HG02852 (cell line): ENCODE measurements at regions not wholly inside any gene's neighbourhood (a gene's known extent, or its start where the extent isn't known, plus 50 kb on each side); places are given as distances from the start of the nearest gene placed in this dataset.

ENCODE experiments used
- ATAC-seq: cut with Tn5 transposase; IDR thresholded peaks from one replicate; pipeline ENCODE4 v1.9.1; 2021; ENCODE audit warnings: mild to moderate bottlenecking, moderate library complexity; ENCODE audit not compliant: unreplicated experiment

- no peak for ATAC-seq
These were observed 158.1 kb upstream of the NREP start for GRCh38 chr5:111914966-111915636.

- ATAC-seq: no peak
These were observed 145.4 kb upstream of the NREP start for GRCh38 chr5:111902436-111902835.

GRCh38 chr5:111901296-111901695 is 144.3 kb upstream of the NREP start:
- no peak for ATAC-seq

DNA sequence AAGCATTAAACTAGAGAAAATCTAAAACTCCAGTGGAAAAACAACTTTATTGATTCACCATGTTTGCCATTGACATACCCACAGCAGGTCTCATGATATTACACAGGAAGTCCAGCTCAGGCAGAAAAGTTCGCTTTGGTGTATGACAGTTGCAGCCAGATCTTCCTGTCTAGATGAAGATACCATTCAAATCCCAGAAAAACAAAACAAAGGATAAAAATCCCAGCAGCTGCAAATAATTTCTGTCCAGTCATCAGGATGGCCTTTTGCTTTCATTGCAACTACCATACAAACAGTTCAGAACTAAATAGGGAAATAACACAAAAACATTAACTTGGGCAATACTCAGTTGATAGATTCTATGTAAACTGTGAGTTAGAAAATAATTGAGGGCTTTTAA is 136.0 kb upstream of the NREP start:
- no peak for ATAC-seq

- no peak for ATAC-seq
These were observed 130.7 kb upstream of the NREP start for GRCh38 chr5:111887706-111888105.

DNA sequence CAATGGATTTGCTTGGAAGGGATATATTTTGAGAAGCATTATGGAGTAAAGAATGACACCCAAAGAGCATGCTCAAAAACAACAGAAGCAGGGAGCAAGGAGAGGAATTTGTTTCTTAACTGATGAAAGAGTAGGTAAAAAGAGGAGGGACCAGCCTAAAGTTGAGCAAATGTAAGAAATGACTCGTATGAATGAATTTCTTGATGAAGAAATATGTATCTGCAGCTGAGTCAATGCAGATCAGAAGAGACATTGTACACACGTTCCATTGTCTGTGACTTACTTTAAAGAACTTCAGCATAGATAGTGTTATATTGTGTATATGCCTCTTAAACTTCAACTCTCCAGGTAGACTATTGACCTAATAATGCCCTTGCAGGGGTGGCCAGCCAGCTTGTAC is 112.7 kb upstream of the NREP start:
- no peak for ATAC-seq

DNA sequence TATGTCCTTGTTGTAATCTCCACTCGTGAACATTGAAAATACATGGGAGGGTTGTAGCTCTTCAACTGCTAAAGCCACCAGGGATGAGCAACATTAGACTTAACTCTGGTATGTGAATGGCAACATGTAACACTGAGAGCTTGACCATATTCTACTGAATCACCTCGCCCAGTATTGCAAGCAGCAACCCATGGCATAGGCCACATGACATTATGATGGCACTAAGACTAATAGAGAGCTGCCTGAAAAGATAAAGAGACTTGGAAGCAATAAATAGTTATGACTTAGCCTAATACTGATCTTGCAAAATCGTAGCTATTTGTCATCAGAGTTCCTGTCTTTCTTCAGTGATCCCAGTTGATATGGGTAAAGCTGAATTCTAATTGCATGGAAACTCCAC is 108.4 kb upstream of the NREP start:
- ATAC-seq: no peak

- no peak for ATAC-seq
These were observed 106.8 kb upstream of the NREP start for GRCh38 chr5:111863801-111864200.

- ATAC-seq: no peak
These were observed 102.7 kb upstream of the NREP start for GRCh38 chr5:111859533-111860270.

- ATAC-seq: no peak
These were observed 102.0 kb upstream of the NREP start for GRCh38 chr5:111859031-111859430.

GRCh38 chr5:111857623-111858022 is 100.6 kb upstream of the NREP start:
- ATAC-seq: no peak

DNA sequence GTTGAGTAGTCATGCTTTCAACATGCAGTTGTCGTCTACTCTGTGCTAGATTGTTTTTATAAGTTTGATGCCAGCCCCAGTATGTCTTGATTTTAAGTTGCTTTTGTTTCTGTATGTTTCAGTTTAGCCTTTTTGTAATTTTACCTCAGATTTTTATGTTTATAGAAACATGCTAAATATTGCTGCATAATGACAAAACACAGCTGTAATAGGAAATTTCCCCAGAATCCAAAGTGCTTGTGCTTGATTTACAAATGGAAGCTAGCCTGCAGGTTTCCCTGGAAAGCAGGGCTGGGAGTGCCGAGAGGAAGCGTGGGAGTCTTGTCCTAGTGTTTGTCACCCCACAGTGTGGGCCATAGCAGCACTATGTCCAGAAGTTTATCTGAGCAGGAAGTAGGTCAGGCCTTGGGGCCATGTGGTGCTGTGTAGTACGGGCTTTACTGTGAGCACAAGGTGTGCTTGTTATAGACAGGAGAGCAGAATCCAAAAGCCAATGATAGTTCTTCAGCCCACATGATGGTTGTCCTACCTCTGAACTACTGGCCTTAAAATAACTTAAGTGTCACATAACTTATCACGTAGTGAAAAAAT is 100.0 kb upstream of the NREP start:
- no peak for ATAC-seq

GRCh38 chr5:111855356-111855755 is 98.4 kb upstream of the NREP start:
- ATAC-seq: no peak

- no peak for ATAC-seq
These were observed 97.2 kb upstream of the NREP start for GRCh38 chr5:111854186-111854585.

- ATAC-seq: peak; percentile 77
These were observed 96.8 kb upstream of the NREP start for GRCh38 chr5:111853748-111854147.

DNA sequence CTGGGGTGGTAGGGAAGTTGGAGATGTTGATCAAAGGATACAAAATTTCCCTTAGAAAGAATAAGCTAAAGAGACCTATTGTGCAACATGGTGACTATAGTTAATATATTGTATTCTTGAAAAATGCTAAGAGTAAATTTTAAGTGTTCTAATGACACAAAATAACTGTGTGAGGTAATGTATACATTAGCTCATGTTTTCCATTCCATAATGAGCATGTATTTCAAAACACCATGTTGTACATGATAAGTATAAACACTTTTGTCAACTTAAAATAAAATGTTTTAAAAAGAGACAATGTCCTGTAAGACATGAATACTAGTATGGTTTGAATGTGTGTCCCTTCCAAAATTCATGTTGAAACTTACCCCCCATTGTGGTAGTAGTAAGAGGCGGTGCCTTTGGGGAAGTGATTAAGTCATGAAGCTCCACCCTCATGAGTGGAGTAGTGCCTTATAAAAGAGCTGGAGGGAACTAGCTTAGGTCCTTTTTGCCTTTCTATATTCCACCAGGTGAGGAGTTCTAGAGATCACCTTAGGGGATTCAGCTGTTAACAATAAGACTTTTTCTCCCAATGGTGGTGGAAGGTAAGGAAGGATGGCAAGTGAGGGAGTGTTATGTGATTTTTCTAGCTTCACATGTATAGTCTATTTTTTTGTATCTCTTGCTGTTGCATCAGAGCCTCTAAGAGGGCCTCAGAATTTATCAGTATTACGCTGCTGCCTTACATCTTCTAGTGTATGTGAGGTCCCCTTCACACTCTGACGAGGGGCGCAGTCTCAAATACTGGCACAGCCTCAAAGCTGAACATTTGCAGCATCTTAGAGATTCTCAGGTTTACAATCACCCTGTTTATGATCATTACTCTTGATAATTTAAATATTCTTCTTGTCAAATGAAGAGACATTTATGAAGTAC is 94.9 kb upstream of the NREP start:
- no peak for ATAC-seq

DNA sequence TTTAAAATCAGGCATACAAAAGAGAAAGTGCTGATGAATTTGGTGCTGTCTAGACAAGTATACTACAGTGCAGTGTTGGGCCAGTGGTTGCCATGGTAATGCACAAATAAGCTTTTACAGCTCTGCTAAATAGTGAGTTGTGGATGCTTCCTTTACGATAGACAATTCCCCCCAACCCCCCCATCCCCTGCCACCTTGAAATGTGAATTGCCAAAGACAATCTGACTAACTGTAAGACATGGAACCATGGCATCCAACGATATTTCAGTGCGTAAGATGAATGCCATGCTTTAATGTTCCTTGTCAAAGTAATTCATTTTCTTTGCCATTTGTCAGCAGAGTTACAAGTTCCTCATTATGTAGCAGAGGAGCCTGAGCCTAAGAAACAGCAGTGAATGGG is 91.5 kb upstream of the NREP start:
- ATAC-seq: no peak

DNA sequence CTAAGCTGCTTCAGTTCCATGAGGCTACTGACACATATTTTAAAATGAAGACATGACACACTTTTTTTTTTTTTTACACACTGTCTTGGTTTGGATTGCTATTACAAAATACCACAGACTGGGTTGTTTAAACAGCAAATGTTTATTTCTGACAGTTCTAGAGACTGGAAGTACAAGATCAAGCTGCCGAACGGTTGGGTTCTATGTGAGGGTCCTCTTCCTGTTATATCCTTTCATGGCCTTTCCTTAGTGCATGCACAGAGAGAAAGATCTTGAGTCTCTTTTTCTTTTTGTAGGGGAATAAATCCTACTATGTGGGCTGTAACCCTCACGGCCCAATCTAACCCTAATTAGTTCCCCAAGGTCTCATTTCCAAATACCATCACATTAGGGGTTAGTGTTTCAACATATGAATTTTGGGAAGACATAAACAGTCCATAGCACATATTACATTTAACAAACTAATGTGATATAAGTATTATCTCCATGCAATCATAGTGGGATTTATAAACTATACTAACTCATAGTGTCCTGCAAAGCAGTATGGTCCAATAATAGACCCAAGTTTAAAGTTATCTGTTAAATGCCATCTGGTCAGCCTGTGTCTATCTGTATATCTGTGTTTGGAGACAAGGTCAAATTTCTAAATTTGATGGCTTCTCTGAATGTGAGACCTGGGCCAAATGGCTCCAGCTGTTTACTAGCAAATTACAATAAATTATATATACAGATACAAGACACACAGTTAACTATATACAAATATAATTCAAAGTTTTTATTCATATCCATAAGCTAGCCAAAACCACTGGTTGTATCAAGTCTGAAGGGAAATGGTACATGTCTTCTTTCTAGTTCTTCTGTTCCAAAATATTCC is 90.3 kb upstream of the NREP start:
- no peak for ATAC-seq

GRCh38 chr5:111840036-111840674 is 83.2 kb upstream of the NREP start:
- no peak for ATAC-seq

GRCh38 chr5:111839438-111839837 is 82.4 kb upstream of the NREP start:
- no peak for ATAC-seq
